ENCODE measurements at regions not wholly inside any gene's neighbourhood (a gene's known extent, or its start where the extent isn't known, plus 50 kb on each side); places are given as distances from the start of the nearest gene placed in this dataset.

DNA sequence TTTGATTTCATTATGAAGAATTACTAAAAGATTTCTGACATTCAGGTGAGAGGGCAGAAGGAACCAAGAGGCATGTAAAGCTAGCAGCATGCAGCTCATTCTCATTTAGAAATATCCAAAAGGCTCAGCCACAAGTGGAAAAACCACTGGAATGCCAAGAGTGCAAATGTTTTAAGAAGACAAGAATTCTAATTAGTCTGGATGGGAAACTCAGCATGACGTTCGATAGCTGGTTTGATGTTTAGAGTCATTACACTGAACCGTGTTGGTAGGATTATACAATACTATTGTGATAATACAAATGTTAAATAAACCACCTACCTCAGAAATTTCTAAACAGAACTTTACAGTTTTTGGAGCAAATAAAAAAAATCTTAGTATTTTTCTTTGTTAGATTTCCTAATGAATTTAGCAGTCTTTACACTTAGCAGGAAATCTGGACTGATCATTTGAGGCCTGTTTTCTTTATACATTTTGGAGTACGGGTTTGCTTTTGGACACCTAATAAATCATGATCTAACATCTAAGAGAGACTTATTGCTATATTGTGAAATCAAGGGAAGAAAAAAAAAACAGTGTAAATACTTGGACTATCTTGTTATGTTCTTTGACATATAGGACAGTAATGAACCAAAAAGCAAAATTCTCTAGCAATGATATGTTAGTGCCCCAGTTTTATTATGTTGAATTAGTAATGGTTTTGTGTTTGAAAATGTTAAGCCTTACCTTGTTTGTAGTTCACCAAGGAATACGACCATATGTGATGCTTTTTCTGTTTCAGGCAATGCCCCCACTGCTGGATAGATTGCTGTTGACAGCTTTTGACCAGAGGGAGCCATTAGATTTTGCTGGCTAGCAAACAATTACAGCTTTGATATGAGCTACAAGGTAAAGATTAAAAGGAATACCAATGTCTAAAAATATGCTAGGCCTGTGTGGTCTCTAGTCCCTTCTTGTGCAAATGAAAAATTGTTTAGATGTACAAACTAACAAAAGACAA is 354.1 kb upstream of the SEMA3A start:
- Mint-ChIP-seq H3K4me3 (no peak overlapping the region), H3K36me3 (ENCODE audit: low read depth) (no peaks in the 10 kb centered on the region), H3K27me3 (ENCODE audit: low read depth) (no peaks in the 10 kb centered on the region), H3K9me3 (no peaks in the 10 kb centered on the region), H3K27ac (no peak overlapping the region), H3K4me1 (peaks cover 7% of the 10 kb centered on the region)
- TF ChIP-seq, protein P1, sequence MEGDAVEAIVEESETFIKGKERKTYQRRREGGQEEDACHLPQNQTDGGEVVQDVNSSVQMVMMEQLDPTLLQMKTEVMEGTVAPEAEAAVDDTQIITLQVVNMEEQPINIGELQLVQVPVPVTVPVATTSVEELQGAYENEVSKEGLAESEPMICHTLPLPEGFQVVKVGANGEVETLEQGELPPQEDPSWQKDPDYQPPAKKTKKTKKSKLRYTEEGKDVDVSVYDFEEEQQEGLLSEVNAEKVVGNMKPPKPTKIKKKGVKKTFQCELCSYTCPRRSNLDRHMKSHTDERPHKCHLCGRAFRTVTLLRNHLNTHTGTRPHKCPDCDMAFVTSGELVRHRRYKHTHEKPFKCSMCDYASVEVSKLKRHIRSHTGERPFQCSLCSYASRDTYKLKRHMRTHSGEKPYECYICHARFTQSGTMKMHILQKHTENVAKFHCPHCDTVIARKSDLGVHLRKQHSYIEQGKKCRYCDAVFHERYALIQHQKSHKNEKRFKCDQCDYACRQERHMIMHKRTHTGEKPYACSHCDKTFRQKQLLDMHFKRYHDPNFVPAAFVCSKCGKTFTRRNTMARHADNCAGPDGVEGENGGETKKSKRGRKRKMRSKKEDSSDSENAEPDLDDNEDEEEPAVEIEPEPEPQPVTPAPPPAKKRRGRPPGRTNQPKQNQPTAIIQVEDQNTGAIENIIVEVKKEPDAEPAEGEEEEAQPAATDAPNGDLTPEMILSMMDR (IDR thresholded peaks at IDR 0.05; ENCODE audit: unreplicated experiment in 3 of 3), result no peak

DNA sequence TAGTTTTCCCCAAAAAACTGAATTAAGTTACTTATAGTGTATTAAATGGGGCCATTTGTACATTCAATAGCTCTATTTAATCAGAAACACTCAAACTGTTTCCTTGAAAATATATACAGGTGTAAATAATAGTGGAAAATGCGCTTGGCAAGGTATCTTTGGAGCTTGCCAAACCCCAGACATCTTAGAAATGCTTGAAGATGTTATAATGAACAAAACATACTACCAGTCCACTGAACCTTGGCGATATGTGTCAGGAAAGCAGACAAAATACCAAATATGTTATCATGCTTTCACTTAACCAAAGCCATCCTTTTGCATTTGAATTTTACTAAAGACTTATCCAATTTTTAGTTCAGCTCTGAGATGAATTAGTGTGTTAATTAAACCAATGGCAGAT is 352.7 kb upstream of the SEMA3A start:
- Mint-ChIP-seq H3K27ac (no peak overlapping the region), H3K4me1 (peaks cover 7% of the 10 kb centered on the region), H3K27me3 (ENCODE audit: low read depth) (no peaks in the 10 kb centered on the region), H3K36me3 (ENCODE audit: low read depth) (no peaks in the 10 kb centered on the region), H3K4me3 (no peak overlapping the region), H3K9me3 (no peaks in the 10 kb centered on the region)
- TF ChIP-seq, protein P1 (IDR thresholded peaks at IDR 0.05; ENCODE audit: unreplicated experiment in 3 of 3), result no peak

DNA sequence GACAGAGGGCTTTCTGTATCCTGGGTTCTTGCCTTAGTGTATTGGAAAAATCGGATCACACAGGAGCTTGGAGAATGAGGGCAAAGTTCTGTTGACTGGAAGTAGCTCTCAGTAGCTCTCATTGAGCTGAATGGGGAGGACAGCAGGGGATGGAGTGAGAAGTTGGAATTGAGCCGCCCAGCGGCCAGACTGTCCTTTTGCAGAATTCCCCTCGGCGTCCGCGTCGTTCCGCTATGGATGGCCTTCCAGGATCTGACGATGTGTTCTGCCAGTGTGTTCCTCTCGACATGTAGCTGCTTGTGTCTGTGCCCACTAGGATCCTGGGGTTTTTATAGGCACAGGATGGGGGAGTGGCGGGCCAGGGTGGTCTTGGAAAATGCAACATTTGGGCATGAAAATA is 351.8 kb upstream of the SEMA3A start:
- TF ChIP-seq, protein P1 (IDR thresholded peaks at IDR 0.05; ENCODE audit: unreplicated experiment in 3 of 3), result no peak
- Mint-ChIP-seq H3K4me3 (no peak overlapping the region), H3K9me3 (no peaks in the 10 kb centered on the region), H3K27me3 (ENCODE audit: low read depth) (no peaks in the 10 kb centered on the region), H3K36me3 (ENCODE audit: low read depth) (no peaks in the 10 kb centered on the region), H3K27ac (no peak overlapping the region), H3K4me1 (peaks cover 7% of the 10 kb centered on the region)

DNA sequence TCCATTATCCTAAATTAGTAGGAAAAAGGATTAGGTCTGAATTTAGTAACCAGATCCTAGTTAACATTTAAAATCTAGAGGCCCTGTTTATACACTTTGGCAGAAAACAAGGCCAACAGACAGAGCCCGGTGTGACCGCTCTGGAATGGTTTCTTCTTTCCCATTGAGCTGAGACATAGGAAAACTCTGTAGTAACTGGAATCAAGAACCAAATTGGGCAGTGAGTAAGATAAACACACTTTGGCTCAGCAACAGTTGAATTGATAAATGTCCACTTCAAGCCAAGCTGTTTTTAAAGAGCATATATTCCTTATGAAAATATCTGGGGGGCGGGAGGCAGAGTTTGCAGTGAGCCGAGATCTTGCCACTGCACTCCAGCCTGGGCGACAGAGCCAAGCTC is 343.7 kb upstream of the SEMA3A start:
- Mint-ChIP-seq H3K27ac (no peak overlapping the region), H3K9me3 (no peaks in the 10 kb centered on the region), H3K4me3 (no peak overlapping the region), H3K4me1 (no peaks in the 10 kb centered on the region), H3K36me3 (ENCODE audit: low read depth) (no peaks in the 10 kb centered on the region), H3K27me3 (ENCODE audit: low read depth) (no peaks in the 10 kb centered on the region)
- TF ChIP-seq, protein P1 (IDR thresholded peaks at IDR 0.05; ENCODE audit: unreplicated experiment in 3 of 3), result no peak

DNA sequence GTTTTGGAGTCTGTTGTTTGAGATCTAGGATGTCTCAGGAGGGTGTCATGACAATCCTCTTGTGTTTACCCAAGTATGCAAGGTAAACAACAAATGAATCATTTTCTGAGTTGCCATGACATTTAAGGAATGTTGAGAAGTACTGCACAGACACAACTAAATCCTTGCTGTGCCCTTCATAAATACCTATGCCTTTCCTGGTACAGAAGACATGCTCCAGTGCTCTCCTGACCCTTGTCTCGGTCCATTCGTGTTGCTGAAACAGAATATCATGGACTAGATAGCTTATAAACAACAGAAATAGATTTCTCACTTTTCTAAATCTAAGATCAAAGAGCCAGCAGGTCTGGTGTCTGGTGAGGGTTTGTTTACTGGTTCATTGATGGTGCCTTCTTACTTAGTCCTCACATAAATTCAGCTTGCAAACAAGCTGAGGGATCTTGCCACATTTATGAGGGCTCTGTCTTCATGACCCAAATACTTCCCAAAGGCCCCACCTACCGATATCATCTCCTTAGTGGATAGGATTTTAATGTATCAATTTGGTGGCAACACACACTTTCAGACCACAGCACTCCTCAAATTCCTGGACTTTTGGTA is 341.8 kb upstream of the SEMA3A start:
- Mint-ChIP-seq H3K4me3 (no peak overlapping the region), H3K27ac (no peak overlapping the region), H3K9me3 (no peaks in the 10 kb centered on the region), H3K36me3 (ENCODE audit: low read depth) (no peaks in the 10 kb centered on the region), H3K27me3 (ENCODE audit: low read depth) (no peaks in the 10 kb centered on the region), H3K4me1 (no peaks in the 10 kb centered on the region)
- TF ChIP-seq, protein P1 (IDR thresholded peaks at IDR 0.05; ENCODE audit: unreplicated experiment in 3 of 3), result no peak

All from nephron (organoid).